ENCODE measurements at regions not wholly inside any gene's neighbourhood (a gene's known extent, or its start where the extent isn't known, plus 50 kb on each side); places are given as distances from the start of the nearest gene placed in this dataset.

DNA sequence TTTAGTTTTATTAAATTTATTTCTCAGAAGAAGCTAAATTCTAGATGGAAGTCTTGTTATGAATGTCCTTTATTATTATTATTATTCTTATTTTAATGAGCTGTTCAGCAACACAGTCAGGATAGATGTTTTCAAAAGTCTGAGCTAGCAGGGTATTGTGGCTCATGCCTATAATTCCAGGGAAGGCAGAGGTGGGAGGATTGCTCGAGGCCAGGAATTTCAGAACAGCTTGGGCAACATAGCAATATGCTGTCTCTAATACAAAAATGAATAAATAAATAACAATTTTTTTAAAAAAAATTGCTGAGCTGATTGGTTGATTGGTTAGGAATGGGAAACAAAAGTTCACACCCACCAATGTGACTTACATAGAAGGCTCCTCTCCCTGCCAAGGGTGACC, 274.1 kb upstream of the CYRIA start:
- TF ChIP-seq, protein P1, sequence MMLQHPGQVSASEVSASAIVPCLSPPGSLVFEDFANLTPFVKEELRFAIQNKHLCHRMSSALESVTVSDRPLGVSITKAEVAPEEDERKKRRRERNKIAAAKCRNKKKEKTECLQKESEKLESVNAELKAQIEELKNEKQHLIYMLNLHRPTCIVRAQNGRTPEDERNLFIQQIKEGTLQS (IDR thresholded peaks at IDR 0.05): no peak
- TF ChIP-seq POLR2AphosphoS5 (IDR thresholded peaks at IDR 0.05; ENCODE audit: low read depth, low read length): no peak
- no peak for TF ChIP-seq EZH2 (IDR thresholded peaks at IDR 0.05)
- no peak for TF ChIP-seq POLR2A (IDR thresholded peaks at IDR 0.05; ENCODE audit: borderline replicate concordance, extremely low read depth, insufficient read depth, insufficient read length)
- no peak for TF ChIP-seq EZH2phosphoT487 (IDR thresholded peaks at IDR 0.05; ENCODE audit: borderline replicate concordance)
- TF ChIP-seq, protein P2, sequence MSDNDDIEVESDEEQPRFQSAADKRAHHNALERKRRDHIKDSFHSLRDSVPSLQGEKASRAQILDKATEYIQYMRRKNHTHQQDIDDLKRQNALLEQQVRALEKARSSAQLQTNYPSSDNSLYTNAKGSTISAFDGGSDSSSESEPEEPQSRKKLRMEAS (IDR thresholded peaks at IDR 0.05): no peak
- TF ChIP-seq, protein P3, sequence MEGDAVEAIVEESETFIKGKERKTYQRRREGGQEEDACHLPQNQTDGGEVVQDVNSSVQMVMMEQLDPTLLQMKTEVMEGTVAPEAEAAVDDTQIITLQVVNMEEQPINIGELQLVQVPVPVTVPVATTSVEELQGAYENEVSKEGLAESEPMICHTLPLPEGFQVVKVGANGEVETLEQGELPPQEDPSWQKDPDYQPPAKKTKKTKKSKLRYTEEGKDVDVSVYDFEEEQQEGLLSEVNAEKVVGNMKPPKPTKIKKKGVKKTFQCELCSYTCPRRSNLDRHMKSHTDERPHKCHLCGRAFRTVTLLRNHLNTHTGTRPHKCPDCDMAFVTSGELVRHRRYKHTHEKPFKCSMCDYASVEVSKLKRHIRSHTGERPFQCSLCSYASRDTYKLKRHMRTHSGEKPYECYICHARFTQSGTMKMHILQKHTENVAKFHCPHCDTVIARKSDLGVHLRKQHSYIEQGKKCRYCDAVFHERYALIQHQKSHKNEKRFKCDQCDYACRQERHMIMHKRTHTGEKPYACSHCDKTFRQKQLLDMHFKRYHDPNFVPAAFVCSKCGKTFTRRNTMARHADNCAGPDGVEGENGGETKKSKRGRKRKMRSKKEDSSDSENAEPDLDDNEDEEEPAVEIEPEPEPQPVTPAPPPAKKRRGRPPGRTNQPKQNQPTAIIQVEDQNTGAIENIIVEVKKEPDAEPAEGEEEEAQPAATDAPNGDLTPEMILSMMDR (IDR thresholded peaks at IDR 0.05 in 2 of 3, conservative IDR thresholded peaks at IDR 0.05 in 1 of 3; ENCODE audit: borderline replicate concordance in 1 of 3, insufficient read depth in 1 of 3, low read depth in 2 of 3, low read length in 2 of 3): no peak
- TF ChIP-seq CEBPB (IDR thresholded peaks at IDR 0.05; ENCODE audit: low read depth): no peak
- no peak for TF ChIP-seq YY1 (IDR thresholded peaks at IDR 0.05; ENCODE audit: extremely low read depth, insufficient replicate concordance, low read depth, low read length)
- no peak for TF ChIP-seq FOSL1 (IDR thresholded peaks at IDR 0.05; ENCODE audit: low read depth)
- TF ChIP-seq SIN3A (IDR thresholded peaks at IDR 0.05; ENCODE audit: low read depth): no peak
- TF ChIP-seq RAD21 (IDR thresholded peaks at IDR 0.05; ENCODE audit: low read depth): no peak

Data from HCT116 (cell line).